Panc1 (cell line): ENCODE measurements at regions not wholly inside any gene's neighbourhood (a gene's known extent, or its start where the extent isn't known, plus 50 kb on each side); places are given as distances from the start of the nearest gene placed in this dataset.

Experiments
- ATAC-seq: fragments of 200-7000 bp; cut with Tn5 transposase; 2 replicates; pipeline ENCODE4 v1.9.1; 2020; ENCODE audit warnings: mild to moderate bottlenecking, moderate library complexity
- BruUV-seq: library from RNA; stranded (reverse); fragments of 400-500 nt; replicated peaks from 2 replicates; lab custom pipeline; 2021; lab: Mats Ljungman, UMichigan
- CTCF ChIA-PET: fragments of 300-600 bp; sonication (Branson Sonifier 250); formaldehyde crosslinking; loops from one replicate; lab custom pipeline; 2022; ENCODE audit warnings: antibody characterized with exemption; lab: Charles Lee
- POLR2A ChIA-PET: fragments of 300-600 bp; sonication (Branson Sonifier 250); formaldehyde crosslinking; loops from one replicate; lab custom pipeline; 2022; ENCODE audit warnings: antibody characterized with exemption; lab: Charles Lee
- DNase-seq: peaks from one replicate; pipeline ENCODE4 v3.0.0-alpha.2; 2010; ENCODE audit warnings: low read depth, low spot score
- H3K27ac ChIP-seq: 2 replicates; pipeline ENCODE4 v1.5.1; 2011; ENCODE audit warnings: mild to moderate bottlenecking, low read length, inconsistent platforms
- H3K27me3 ChIP-seq: fragments of 200-500 bp; sonication (Bioruptor generic); 2 replicates; pipeline ENCODE4 v1.6.0; 2014; ENCODE audit warnings: low read length, inconsistent platforms; ENCODE audit not compliant: control insufficient read depth, insufficient read depth
- H3K36me3 ChIP-seq: fragments of 200-500 bp; sonication (Bioruptor generic); 2 replicates; pipeline ENCODE4 v1.5.1; 2014; ENCODE audit warnings: inconsistent platforms, mild to moderate bottlenecking, low read length, moderate library complexity; ENCODE audit not compliant: control insufficient read depth, insufficient read depth
- H3K4me1 ChIP-seq: 2 replicates; pipeline ENCODE4 v1.5.1; 2011; ENCODE audit warnings: inconsistent platforms, mild to moderate bottlenecking, low read length, moderate library complexity; ENCODE audit not compliant: control insufficient read depth, insufficient read depth
- H3K4me3 ChIP-seq, 2 experiments: 2 replicates each; pipeline ENCODE4 v1.5.1; 2011 to 2012; ENCODE audit warnings: low read depth in 2 of 2, low read length in 2 of 2, mild to moderate bottlenecking in 2 of 2, inconsistent platforms in 1 of 2, moderate library complexity in 1 of 2
- H3K9me3 ChIP-seq: fragments of 200-500 bp; sonication (Bioruptor generic); 2 replicates; pipeline ENCODE4 v1.5.1; 2014; ENCODE audit warnings: low read depth, mild to moderate bottlenecking, inconsistent platforms, low read length, moderate library complexity; ENCODE audit not compliant: control insufficient read depth, insufficient read depth
- POLR2AphosphoS5 ChIP-seq: IDR thresholded peaks from 2 replicates; pipeline ENCODE4 v1.6.1; 2012; ENCODE audit warnings: mild to moderate bottlenecking, low read depth, low read length, moderate library complexity
- SIN3A ChIP-seq: IDR thresholded peaks from 2 replicates; pipeline ENCODE4 v1.6.1; 2012; ENCODE audit warnings: low read depth, mild to moderate bottlenecking, low read length, moderate library complexity, borderline replicate concordance; ENCODE audit not compliant: insufficient read depth
- TCF7L2 ChIP-seq: IDR thresholded peaks from 2 replicates; pipeline ENCODE4 v1.6.1; 2011; ENCODE audit warnings: mild to moderate bottlenecking, low read depth, low read length, inconsistent platforms
- in situ Hi-C: cut with HindIII; loops from 2 replicates; pipeline ENCODE4 v1.10.0; 2016; ENCODE audit warnings: low sequenced_read_pairs, low pct_unique_long_range_greater_than_20kb
- intact Hi-C: fragments of 100-400 bp; cut with micrococcal nuclease; formaldehyde crosslinking; loops from one replicate; pipeline ENCODE4 v1.10.0; 2022; ENCODE audit not compliant: unreplicated experiment
- TF ChIP-seq, protein P1 (sequence below), 2 experiments: IDR thresholded peaks; 2 replicates each; pipeline ENCODE4 v1.6.1; 2011 to 2012; ENCODE audit warnings: low read depth in 2 of 2, control low read depth in 1 of 2, low read length in 1 of 2, mild to moderate bottlenecking in 1 of 2, moderate library complexity in 1 of 2; ENCODE audit not compliant: insufficient read depth in 1 of 2
- TF ChIP-seq, protein P2 (sequence below): fragments of 450-650 bp; IDR thresholded peaks from 2 replicates; pipeline ENCODE4 v1.5.1; 2017; ENCODE audit warnings: mild to moderate bottlenecking

DNA sequence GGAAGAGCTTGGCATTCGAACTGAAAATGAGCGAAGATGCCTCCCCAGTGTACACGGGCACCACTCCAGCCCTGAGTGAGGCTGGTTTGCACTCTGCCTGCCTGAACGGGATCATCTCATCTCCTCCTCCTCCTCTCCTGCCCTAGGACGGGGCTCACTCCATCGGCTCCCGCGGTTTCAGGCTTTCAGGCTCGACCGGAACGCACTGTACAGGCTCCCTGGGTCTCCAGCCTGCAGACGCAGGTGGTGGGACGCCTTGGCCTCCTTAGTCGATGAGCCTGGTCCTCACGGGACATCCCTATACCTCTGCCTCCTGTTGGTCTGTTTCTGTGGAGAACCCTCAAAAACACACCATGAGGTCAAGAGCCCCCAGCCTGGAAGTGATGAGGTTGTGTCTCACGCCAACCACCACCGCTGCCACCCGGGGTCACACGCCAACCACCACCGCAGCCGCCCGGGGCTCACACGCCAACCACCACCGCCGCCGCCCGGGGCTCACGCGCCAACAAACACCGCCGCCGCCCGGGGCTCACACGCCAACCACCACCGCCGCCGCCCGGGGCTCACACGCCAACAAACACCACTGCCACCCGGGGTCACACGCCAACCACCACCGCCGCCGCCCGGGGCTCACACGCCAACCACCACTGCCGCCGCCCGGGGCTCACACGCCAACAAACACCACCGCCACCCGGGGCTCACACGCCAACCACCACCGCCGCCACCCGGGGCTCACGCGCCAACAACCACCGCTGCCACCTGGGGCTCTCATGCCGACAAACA is 56.3 kb downstream of the FOXL3 start:
- DNase-seq, result no peak
- no peak for ATAC-seq
- in situ Hi-C loops (no loop called here), intact Hi-C loops (no loop called here)
- CTCF ChIA-PET, result no interaction called here
- Histone ChIP-seq H3K27me3 (no peaks in the 10 kb centered on the region), H3K9me3 (no peaks in the 10 kb centered on the region), H3K27ac (no peak overlapping the region), H3K4me1 (peaks cover 9% of the 10 kb centered on the region), H3K36me3 (no peaks in the 10 kb centered on the region), H3K4me3 (no peak overlapping the region)
- TF ChIP-seq SIN3A (no peak), POLR2AphosphoS5 (no peak), TCF7L2 (no peak)
- TF ChIP-seq, protein P1, sequence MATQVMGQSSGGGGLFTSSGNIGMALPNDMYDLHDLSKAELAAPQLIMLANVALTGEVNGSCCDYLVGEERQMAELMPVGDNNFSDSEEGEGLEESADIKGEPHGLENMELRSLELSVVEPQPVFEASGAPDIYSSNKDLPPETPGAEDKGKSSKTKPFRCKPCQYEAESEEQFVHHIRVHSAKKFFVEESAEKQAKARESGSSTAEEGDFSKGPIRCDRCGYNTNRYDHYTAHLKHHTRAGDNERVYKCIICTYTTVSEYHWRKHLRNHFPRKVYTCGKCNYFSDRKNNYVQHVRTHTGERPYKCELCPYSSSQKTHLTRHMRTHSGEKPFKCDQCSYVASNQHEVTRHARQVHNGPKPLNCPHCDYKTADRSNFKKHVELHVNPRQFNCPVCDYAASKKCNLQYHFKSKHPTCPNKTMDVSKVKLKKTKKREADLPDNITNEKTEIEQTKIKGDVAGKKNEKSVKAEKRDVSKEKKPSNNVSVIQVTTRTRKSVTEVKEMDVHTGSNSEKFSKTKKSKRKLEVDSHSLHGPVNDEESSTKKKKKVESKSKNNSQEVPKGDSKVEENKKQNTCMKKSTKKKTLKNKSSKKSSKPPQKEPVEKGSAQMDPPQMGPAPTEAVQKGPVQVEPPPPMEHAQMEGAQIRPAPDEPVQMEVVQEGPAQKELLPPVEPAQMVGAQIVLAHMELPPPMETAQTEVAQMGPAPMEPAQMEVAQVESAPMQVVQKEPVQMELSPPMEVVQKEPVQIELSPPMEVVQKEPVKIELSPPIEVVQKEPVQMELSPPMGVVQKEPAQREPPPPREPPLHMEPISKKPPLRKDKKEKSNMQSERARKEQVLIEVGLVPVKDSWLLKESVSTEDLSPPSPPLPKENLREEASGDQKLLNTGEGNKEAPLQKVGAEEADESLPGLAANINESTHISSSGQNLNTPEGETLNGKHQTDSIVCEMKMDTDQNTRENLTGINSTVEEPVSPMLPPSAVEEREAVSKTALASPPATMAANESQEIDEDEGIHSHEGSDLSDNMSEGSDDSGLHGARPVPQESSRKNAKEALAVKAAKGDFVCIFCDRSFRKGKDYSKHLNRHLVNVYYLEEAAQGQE (IDR thresholded peaks at IDR 0.05; ENCODE audit: insufficient read depth in 1 of 2, low read depth in 2 of 2, low read length in 1 of 2), result no peak
- TF ChIP-seq, protein P2, sequence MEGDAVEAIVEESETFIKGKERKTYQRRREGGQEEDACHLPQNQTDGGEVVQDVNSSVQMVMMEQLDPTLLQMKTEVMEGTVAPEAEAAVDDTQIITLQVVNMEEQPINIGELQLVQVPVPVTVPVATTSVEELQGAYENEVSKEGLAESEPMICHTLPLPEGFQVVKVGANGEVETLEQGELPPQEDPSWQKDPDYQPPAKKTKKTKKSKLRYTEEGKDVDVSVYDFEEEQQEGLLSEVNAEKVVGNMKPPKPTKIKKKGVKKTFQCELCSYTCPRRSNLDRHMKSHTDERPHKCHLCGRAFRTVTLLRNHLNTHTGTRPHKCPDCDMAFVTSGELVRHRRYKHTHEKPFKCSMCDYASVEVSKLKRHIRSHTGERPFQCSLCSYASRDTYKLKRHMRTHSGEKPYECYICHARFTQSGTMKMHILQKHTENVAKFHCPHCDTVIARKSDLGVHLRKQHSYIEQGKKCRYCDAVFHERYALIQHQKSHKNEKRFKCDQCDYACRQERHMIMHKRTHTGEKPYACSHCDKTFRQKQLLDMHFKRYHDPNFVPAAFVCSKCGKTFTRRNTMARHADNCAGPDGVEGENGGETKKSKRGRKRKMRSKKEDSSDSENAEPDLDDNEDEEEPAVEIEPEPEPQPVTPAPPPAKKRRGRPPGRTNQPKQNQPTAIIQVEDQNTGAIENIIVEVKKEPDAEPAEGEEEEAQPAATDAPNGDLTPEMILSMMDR, result no peak
- no TSS peak for BruUV-seq
- POLR2A ChIA-PET, result no interaction called here

DNA sequence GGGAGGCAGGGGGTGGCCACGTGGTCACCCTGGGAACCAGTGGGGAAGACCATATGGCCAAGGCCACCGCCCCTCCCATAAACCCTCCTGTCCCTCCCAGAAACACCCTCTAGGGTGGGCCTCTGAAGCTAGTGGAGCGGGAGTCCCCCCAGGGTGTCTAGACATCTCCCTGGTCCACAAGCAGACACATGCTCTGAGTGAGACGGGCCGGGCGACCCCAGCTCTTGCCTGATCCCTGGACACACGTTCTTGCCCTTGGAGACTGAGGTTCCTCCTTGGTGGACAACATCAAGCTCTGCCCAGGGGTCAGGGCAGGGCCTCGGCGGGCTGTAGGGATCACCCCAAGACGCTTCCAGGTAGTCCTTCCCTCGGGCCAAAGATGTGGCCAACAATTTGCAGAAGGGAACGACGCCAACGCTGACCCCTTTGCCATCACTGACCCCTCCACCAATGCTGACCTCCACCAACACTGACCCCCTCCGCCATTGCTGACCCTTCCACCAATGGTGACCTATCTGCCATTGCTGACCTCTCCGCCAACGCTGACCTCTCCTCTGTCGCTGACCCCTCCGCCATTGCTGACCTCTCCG is 57.1 kb downstream of the FOXL3 start:
- intact Hi-C loops (no loop called here), in situ Hi-C loops (no loop called here)
- ChIA-PET CTCF (no interaction called here), POLR2A (interaction anchor here (0.6 kb wide), 1 partner anchor 75 kb away, joined by 10 read pairs; no protein-coding TSS in a partner anchor)
- Histone ChIP-seq H3K4me1 (peaks cover 9% of the 10 kb centered on the region), H3K36me3 (no peaks in the 10 kb centered on the region), H3K27ac (no peak overlapping the region), H3K27me3 (no peaks in the 10 kb centered on the region), H3K9me3 (no peaks in the 10 kb centered on the region), H3K4me3 (no peak overlapping the region)
- BruUV-seq, result no TSS peak
- no peak for TF ChIP-seq SIN3A
- TF ChIP-seq TCF7L2, result no peak
- TF ChIP-seq POLR2AphosphoS5, result no peak
- TF ChIP-seq, protein P1 (IDR thresholded peaks at IDR 0.05; ENCODE audit: insufficient read depth in 1 of 2, low read depth in 2 of 2, low read length in 1 of 2), result no peak
- TF ChIP-seq, protein P2, result no peak
- ATAC-seq, result no peak
- DNase-seq, result no peak
